ENCODE measurements at regions not wholly inside any gene's neighbourhood (a gene's known extent, or its start where the extent isn't known, plus 50 kb on each side); places are given as distances from the start of the nearest gene placed in this dataset.

DNA sequence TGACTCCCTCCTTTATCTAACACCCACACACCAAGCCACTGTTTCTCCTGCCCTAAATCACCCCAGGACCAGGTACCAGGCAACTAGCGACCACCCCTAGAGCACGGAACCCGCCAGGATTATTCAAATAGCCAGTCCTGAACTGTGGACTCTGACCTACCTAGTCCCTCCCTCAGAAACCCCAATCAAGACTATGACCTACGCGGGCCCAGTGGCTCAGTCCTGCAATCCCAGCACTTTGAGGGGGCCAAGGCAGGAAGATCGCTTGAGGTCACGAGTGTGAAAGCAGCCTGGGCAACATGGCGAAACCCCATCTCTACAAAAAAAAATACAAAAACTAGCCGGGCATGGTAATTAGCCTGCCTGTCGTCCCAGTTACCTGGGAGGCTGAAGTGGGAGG is 232.8 kb upstream of the FOXK1 start:
- no peaks in the 10 kb centered on the region for H3K36me3 ChIP-seq (ENCODE audit: control insufficient read depth in 2 of 2, insufficient read depth in 1 of 2, low read length in 2 of 2)
- ChIA-PET POLR2A (no interaction called here), CTCF (no interaction called here)
- H3K4me1 ChIP-seq (ENCODE audit: control insufficient read depth, insufficient read depth, low read length), result no peaks in the 10 kb centered on the region
- H3K4me3 ChIP-seq (ENCODE audit: low read depth, low read length), result no peak overlapping the region
- H3K27ac ChIP-seq (ENCODE audit: extremely low read depth, low read depth, low read length), result no peak overlapping the region
- no peaks in the 10 kb centered on the region for H3K9me3 ChIP-seq (ENCODE audit: control insufficient read depth, insufficient read depth, low read depth, low read length)
- TF ChIP-seq, protein P1, sequence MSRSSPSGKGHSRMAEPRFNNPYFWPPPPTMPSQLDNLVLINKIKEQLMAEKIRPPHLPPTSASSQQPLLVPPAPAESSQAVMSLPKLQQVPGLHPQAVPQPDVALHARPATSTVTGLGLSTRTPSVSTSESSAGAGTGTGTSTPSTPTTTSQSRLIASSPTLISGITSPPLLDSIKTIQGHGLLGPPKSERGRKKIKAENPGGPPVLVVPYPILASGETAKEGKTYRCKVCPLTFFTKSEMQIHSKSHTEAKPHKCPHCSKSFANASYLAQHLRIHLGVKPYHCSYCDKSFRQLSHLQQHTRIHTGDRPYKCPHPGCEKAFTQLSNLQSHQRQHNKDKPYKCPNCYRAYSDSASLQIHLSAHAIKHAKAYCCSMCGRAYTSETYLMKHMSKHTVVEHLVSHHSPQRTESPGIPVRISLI (tag by site-specific recombination; IDR thresholded peaks at IDR 0.05), result no peak
- TF ChIP-seq ZNF544 (tag by site-specific recombination; IDR thresholded peaks at IDR 0.05) (no peak), ZNF654 (tag by site-specific recombination; IDR thresholded peaks at IDR 0.05; ENCODE audit: low read depth) (no peak)
- TF ChIP-seq, protein P2, sequence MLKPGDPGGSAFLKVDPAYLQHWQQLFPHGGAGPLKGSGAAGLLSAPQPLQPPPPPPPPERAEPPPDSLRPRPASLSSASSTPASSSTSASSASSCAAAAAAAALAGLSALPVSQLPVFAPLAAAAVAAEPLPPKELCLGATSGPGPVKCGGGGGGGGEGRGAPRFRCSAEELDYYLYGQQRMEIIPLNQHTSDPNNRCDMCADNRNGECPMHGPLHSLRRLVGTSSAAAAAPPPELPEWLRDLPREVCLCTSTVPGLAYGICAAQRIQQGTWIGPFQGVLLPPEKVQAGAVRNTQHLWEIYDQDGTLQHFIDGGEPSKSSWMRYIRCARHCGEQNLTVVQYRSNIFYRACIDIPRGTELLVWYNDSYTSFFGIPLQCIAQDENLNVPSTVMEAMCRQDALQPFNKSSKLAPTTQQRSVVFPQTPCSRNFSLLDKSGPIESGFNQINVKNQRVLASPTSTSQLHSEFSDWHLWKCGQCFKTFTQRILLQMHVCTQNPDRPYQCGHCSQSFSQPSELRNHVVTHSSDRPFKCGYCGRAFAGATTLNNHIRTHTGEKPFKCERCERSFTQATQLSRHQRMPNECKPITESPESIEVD (tag by site-specific recombination; IDR thresholded peaks at IDR 0.05), result no peak

DNA sequence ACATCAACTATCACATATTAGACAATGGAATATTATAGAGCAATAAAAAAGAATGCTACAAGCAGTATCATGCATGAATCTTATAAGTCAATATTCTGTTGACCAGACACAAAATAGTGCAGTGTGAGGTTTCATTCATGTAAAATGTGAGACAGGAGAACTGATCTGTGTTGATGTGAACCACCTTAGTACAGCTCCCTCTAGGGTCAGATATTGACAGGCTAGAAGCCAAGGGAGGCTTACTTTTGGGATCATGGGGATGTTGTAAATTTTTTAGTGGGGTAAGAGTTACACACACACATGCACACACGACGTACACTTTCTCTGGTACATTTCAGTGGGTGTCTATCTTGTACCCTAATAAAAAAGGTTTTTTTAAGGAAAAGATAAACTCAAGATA is 231.6 kb upstream of the FOXK1 start:
- POLR2A ChIA-PET, result no interaction called here
- no peaks in the 10 kb centered on the region for H3K36me3 ChIP-seq (ENCODE audit: control insufficient read depth in 2 of 2, insufficient read depth in 1 of 2, low read length in 2 of 2)
- no peak overlapping the region for H3K27ac ChIP-seq (ENCODE audit: extremely low read depth, low read depth, low read length)
- no peaks in the 10 kb centered on the region for H3K9me3 ChIP-seq (ENCODE audit: control insufficient read depth, insufficient read depth, low read depth, low read length)
- H3K4me3 ChIP-seq (ENCODE audit: low read depth, low read length), result no peak overlapping the region
- TF ChIP-seq REPIN1 (tag by site-specific recombination; IDR thresholded peaks at IDR 0.05; ENCODE audit: low read depth) (no peak), ZNF621 (tag by site-specific recombination; IDR thresholded peaks at IDR 0.05) (no peak), ZFP41 (tag by site-specific recombination; IDR thresholded peaks at IDR 0.05; ENCODE audit: borderline replicate concordance) (no peak), ZSCAN23 (tag by site-specific recombination; IDR thresholded peaks at IDR 0.05) (no peak)
- TF ChIP-seq, protein P3, sequence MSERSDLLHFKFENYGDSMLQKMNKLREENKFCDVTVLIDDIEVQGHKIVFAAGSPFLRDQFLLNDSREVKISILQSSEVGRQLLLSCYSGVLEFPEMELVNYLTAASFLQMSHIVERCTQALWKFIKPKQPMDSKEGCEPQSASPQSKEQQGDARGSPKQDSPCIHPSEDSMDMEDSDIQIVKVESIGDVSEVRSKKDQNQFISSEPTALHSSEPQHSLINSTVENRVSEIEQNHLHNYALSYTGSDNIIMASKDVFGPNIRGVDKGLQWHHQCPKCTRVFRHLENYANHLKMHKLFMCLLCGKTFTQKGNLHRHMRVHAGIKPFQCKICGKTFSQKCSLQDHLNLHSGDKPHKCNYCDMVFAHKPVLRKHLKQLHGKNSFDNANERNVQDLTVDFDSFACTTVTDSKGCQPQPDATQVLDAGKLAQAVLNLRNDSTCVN (tag by site-specific recombination; optimal IDR thresholded peaks at IDR 0.05), result no peak
- CTCF ChIA-PET, result no interaction called here
- no peaks in the 10 kb centered on the region for H3K4me1 ChIP-seq (ENCODE audit: control insufficient read depth, insufficient read depth, low read length)

DNA sequence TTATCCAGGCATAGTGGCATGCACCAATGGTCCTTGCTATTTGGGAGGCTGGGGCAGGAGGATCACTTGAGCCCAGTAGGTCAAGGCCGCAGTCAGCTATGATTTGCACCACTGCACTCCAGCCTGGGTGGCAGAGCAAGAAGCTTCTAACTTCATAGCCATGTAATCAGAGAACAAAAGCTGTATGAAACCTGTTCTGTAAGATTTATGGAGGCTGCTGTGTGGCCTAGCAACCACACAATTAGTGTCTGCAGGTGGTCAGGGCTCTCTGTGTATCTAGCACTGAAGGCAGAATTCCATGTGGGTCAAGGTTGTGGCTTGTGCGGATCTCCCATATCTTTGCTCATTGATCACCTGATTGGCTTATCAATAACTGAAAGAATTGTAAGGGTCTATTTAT is 221.5 kb upstream of the FOXK1 start:
- Histone ChIP-seq H3K4me1 (ENCODE audit: control insufficient read depth, insufficient read depth, low read length) (no peaks in the 10 kb centered on the region), H3K9me3 (ENCODE audit: control insufficient read depth, insufficient read depth, low read depth, low read length) (no peaks in the 10 kb centered on the region), H3K27ac (ENCODE audit: extremely low read depth, low read depth, low read length) (no peak overlapping the region), H3K4me3 (ENCODE audit: low read depth, low read length) (no peak overlapping the region), H3K36me3 (ENCODE audit: control insufficient read depth in 2 of 2, insufficient read depth in 1 of 2, low read length in 2 of 2) (no peaks in the 10 kb centered on the region)
- ChIA-PET POLR2A (no interaction called here), CTCF (no interaction called here)
- TF ChIP-seq ZNF843 (tag by site-specific recombination; IDR thresholded peaks at IDR 0.05), result no peak

DNA sequence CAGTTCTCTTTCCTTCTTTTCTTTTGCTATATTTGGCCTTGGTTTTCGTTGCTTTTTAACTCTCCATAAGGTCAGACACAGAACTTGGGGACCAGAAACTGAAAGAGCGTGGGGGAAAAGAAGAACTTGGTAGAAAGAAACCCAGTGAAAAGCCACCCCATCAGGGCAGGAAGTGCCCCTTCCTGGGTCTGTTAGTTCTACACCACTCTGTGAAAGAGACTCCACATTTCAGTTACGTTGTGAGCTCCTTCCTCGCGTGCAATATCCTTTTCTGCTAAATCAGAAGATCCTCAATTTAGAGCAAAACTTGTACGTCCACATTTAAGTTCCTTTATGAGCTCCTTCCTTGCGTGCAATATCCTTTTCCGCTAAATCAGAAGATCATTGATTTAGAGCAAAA is 220.6 kb upstream of the FOXK1 start:
- CTCF ChIA-PET, result no interaction called here
- POLR2A ChIA-PET, result no interaction called here
- TF ChIP-seq ZNF571 (tag by site-specific recombination; IDR thresholded peaks at IDR 0.05), result no peak
- no peak for TF ChIP-seq ZFP69B (tag by site-specific recombination; IDR thresholded peaks at IDR 0.05)
- TF ChIP-seq ZNF707 (tag by site-specific recombination; IDR thresholded peaks at IDR 0.05), result no peak
- TF ChIP-seq ZNF155 (tag by site-specific recombination; IDR thresholded peaks at IDR 0.05), result no peak
- TF ChIP-seq ZNF791 (tag by site-specific recombination; IDR thresholded peaks at IDR 0.05), result no peak
- no peak for TF ChIP-seq ZNF416 (tag by site-specific recombination; IDR thresholded peaks at IDR 0.05)
- TF ChIP-seq ZNF335 (tag by site-specific recombination; conservative IDR thresholded peaks at IDR 0.05), result no peak
- no peak for TF ChIP-seq ZNF175 (tag by site-specific recombination; IDR thresholded peaks at IDR 0.05)
- TF ChIP-seq KLF10 (tag by site-specific recombination; IDR thresholded peaks at IDR 0.05), result no peak
- no peak for TF ChIP-seq SP7 (tag by site-specific recombination; IDR thresholded peaks at IDR 0.05)
- TF ChIP-seq OSR2 (tag by site-specific recombination; IDR thresholded peaks at IDR 0.05), result no peak
- TF ChIP-seq KLF16 (tag by site-specific recombination; IDR thresholded peaks at IDR 0.05), result no peak
- no peak for TF ChIP-seq ZNF10 (tag by site-specific recombination; IDR thresholded peaks at IDR 0.05)
- TF ChIP-seq ZXDB (tag by site-specific recombination; IDR thresholded peaks at IDR 0.05), result no peak
- TF ChIP-seq ZNF433 (tag by site-specific recombination; IDR thresholded peaks at IDR 0.05; ENCODE audit: low read depth), result no peak
- no peak for TF ChIP-seq ZNF391 (tag by site-specific recombination; IDR thresholded peaks at IDR 0.05; ENCODE audit: borderline replicate concordance, low read depth)
- TF ChIP-seq, protein P4, sequence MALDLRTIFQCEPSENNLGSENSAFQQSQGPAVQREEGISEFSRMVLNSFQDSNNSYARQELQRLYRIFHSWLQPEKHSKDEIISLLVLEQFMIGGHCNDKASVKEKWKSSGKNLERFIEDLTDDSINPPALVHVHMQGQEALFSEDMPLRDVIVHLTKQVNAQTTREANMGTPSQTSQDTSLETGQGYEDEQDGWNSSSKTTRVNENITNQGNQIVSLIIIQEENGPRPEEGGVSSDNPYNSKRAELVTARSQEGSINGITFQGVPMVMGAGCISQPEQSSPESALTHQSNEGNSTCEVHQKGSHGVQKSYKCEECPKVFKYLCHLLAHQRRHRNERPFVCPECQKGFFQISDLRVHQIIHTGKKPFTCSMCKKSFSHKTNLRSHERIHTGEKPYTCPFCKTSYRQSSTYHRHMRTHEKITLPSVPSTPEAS (tag by site-specific recombination; IDR thresholded peaks at IDR 0.05), result no peak

More for the DNA sequence above, 220.6 kb upstream of the FOXK1 start:
- no peaks in the 10 kb centered on the region for H3K4me1 ChIP-seq (ENCODE audit: control insufficient read depth, insufficient read depth, low read length)
- no peaks in the 10 kb centered on the region for H3K9me3 ChIP-seq (ENCODE audit: control insufficient read depth, insufficient read depth, low read depth, low read length)
- H3K4me3 ChIP-seq (ENCODE audit: low read depth, low read length), result no peak overlapping the region
- H3K36me3 ChIP-seq (ENCODE audit: control insufficient read depth in 2 of 2, insufficient read depth in 1 of 2, low read length in 2 of 2), result no peaks in the 10 kb centered on the region
- H3K27ac ChIP-seq (ENCODE audit: extremely low read depth, low read depth, low read length), result no peak overlapping the region

Measured in HEK293 (cell line).